OCI-LY3 (cell line): ENCODE measurements at regions not wholly inside any gene's neighbourhood (a gene's known extent, or its start where the extent isn't known, plus 50 kb on each side); places are given as distances from the start of the nearest gene placed in this dataset.

Experiments
- H2AFZ ChIP-seq: fragments of 200-600, 300-600 bp; shearing (Covaris generic); 2 replicates; pipeline ENCODE4 v1.6.0; 2014; ENCODE audit warnings: antibody characterized with exemption, low read depth, low read length
- H3K27ac ChIP-seq: fragments of 200-600, 300-600 bp; sonication (generic); 2 replicates; pipeline ENCODE4 v1.5.1; 2014; ENCODE audit warnings: mild to moderate bottlenecking, low read length, moderate library complexity, mixed read lengths
- H3K27me3 ChIP-seq: fragments of 200-600, 300-600 bp; sonication (generic); 2 replicates; pipeline ENCODE4 v1.6.1; 2014; ENCODE audit warnings: low read depth, low read length, mixed read lengths
- H3K36me3 ChIP-seq: fragments of 200-600, 300-600 bp; sonication (generic); replicated peaks from 2 replicates; pipeline ENCODE3; 2014; ENCODE audit warnings: low read depth, low read length, mixed read lengths
- H3K4me1 ChIP-seq: fragments of 300-600, 200-600 bp; sonication (generic); 2 replicates; pipeline ENCODE4 v1.6.1; 2014; ENCODE audit warnings: low read length, mixed read lengths
- H3K4me2 ChIP-seq: fragments of 200-600, 300-600 bp; sonication (generic); 2 replicates; pipeline ENCODE4 v1.6.1; 2014; ENCODE audit warnings: low read length, mixed read lengths
- H3K4me3 ChIP-seq: fragments of 300-600, 200-600 bp; sonication (generic); 2 replicates; pipeline ENCODE4 v1.5.1; 2014; ENCODE audit warnings: antibody characterized with exemption, mild to moderate bottlenecking, low read length, moderate library complexity
- H3K79me2 ChIP-seq: fragments of 300-600, 200-600 bp; shearing (Covaris generic); 2 replicates; pipeline ENCODE4 v1.6.1; 2014; ENCODE audit warnings: mild to moderate bottlenecking, low read length, mixed read lengths
- H3K9ac ChIP-seq: fragments of 300-600, 200-600 bp; shearing (Covaris generic); 2 replicates; pipeline ENCODE4 v1.6.0; 2014; ENCODE audit warnings: mild to moderate bottlenecking, low read length, moderate library complexity
- H3K9me3 ChIP-seq: fragments of 200-600, 300-600 bp; shearing (Covaris generic); 2 replicates; pipeline ENCODE4 v1.6.1; 2014; ENCODE audit warnings: low read length, mixed read lengths; ENCODE audit not compliant: insufficient read depth
- H4K20me1 ChIP-seq: fragments of 200-600, 300-600 bp; sonication (generic); 2 replicates; pipeline ENCODE4 v1.6.1; 2016; ENCODE audit warnings: low read length, mixed read lengths; ENCODE audit not compliant: insufficient read depth
- EZH2phosphoT487 ChIP-seq: fragments of 200-600 bp; shearing (Covaris generic); IDR thresholded peaks from 2 replicates; pipeline ENCODE4 v1.6.1; 2018; ENCODE audit warnings: antibody characterized with exemption, mixed run types, low read depth
- TF ChIP-seq, protein P1 (sequence below): fragments of 200-600, 300-600 bp; sonication (generic); IDR thresholded peaks from 2 replicates; pipeline ENCODE4 v1.5.1; 2014; ENCODE audit warnings: antibody characterized with exemption, low read length, low read depth

DNA sequence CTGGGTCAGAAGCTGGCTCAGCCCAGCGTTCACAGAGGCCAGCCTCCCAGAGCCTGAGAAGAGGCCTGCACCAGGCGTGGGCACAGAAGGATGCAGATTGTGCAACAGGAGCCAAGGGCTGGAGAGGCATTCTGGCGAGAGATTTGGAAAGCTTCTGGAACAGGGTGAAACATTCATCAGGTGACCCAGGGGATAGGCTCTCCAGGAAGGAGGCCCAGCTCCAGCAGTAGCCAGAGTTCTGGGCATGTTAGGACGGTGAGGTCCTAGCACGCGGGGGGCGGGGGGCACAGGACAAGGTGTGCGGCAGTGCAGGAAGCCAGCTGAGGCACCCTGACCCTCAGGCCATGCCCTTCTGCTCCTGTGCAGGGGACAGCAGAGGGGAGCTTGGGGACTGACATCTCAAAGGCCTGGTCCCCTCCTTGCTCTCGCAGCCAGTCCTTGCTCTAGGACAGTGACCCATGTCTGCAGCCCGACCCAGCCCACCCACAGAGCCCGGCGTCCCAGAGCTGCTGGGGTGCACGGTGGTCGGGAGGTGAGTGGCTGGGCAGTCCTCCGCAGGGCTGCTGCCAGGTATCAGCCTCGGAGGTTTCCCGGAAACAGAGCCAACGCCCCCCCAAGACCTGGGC, 111.7 kb upstream of the KLF13 start:
- H3K27me3 ChIP-seq: no peaks in the 10 kb centered on the region
- no peaks in the 10 kb centered on the region for H4K20me1 ChIP-seq
- peak overlapping the region; percentile 90 for H3K4me3 ChIP-seq
- TF ChIP-seq EZH2phosphoT487: no peak
- TF ChIP-seq, protein P1, sequence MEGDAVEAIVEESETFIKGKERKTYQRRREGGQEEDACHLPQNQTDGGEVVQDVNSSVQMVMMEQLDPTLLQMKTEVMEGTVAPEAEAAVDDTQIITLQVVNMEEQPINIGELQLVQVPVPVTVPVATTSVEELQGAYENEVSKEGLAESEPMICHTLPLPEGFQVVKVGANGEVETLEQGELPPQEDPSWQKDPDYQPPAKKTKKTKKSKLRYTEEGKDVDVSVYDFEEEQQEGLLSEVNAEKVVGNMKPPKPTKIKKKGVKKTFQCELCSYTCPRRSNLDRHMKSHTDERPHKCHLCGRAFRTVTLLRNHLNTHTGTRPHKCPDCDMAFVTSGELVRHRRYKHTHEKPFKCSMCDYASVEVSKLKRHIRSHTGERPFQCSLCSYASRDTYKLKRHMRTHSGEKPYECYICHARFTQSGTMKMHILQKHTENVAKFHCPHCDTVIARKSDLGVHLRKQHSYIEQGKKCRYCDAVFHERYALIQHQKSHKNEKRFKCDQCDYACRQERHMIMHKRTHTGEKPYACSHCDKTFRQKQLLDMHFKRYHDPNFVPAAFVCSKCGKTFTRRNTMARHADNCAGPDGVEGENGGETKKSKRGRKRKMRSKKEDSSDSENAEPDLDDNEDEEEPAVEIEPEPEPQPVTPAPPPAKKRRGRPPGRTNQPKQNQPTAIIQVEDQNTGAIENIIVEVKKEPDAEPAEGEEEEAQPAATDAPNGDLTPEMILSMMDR: no peak
- H3K4me2 ChIP-seq: peak overlapping the region; percentile 71
- H2AFZ ChIP-seq: no peak overlapping the region
- H3K9me3 ChIP-seq: peaks cover 7% of the 10 kb centered on the region; the same call in 1 of the 2 replicates
- no peaks in the 10 kb centered on the region for H3K79me2 ChIP-seq
- peak overlapping the region; percentile 75 for H3K9ac ChIP-seq
- peak overlapping the region; percentile 68 for H3K27ac ChIP-seq
- H3K36me3 ChIP-seq: peaks cover 6% of the 10 kb centered on the region
- H3K4me1 ChIP-seq: peaks cover 20% of the 10 kb centered on the region

DNA sequence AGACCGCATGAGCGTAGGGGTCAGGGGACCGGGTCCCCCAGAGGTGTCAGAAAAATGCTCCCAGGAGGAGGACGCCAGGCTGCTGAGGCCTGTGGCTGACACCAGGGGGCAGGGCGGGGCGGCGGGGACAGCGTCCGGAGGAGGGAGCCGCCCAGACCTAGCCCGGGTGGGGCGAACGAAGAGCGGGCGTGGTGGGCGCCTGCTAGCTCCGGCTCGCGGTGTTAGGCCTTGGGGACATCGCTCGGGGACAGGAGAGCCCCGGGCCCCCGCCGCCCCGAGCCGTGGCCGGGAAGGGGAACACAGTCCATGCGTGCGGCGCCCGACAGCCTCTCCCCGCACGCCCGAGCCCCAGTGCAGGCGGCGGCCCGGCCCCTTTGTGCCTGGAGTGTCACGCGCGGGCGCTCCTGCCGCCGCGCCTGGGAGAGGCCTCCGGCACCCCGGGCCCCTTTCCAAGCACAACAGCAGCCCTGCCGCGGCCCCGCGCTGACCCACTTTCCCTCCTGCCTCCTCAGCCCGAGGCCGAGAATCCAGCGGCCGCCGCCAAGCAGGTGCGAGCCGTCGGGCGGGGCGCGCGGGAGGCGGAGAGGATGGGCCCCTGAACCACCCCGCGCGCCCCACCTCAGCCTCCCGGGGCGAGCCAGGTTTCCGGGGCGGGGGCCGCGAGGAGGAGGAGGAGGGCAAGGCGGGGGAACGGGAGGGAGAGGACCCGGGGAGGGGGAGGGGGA, 111.0 kb upstream of the KLF13 start:
- Histone ChIP-seq H3K9ac (peak overlapping the region; percentile 75), H3K79me2 (no peaks in the 10 kb centered on the region), H3K4me1 (peaks cover 20% of the 10 kb centered on the region), H2AFZ (no peak overlapping the region; the same call in 1 of the 2 replicates), H3K4me3 (peak overlapping the region; percentile 90), H3K9me3 (peaks cover 7% of the 10 kb centered on the region; the same call in 1 of the 2 replicates), H3K36me3 (peaks cover 6% of the 10 kb centered on the region), H4K20me1 (no peaks in the 10 kb centered on the region), H3K27me3 (no peaks in the 10 kb centered on the region), H3K27ac (peak overlapping the region; percentile 68), H3K4me2 (peak overlapping the region; percentile 71)
- no peak for TF ChIP-seq EZH2phosphoT487
- TF ChIP-seq, protein P1: peak; percentile 80

DNA sequence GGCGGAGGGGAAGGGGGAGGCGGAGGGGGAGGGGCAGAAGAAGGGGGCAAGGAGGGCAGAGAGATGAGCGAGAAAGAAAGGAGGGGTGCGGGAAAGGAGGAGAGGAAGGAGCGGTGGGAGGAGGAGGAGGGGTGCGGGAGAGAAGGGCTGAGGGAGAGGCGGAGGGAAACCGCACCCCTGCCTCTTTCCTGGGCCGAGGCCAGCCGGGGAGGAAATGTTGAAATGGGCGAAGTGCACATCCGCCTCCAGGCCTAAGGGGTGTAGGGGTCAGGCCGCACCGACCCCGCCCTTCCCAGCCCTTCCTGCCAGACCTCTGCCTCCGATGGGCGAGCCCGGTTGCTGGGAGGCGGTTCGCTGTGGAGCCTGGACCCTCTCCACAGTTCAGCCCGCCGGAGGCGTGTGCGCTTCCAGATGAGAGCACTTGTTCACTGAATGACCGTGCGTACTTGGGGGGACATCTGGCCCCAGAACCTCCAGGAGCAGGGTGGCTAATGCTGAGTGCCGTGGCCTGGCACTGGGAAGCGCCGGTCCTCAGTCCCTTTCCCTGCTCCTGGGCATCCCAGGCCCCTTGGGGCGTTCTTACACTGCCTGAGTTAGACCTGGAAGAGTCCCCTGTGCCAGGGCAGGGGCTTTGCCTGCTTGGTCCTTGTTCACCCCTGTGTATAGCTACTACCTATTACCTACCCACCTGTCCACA, 110.3 kb upstream of the KLF13 start:
- Histone ChIP-seq H3K4me3 (peak overlapping the region; percentile 90), H3K27me3 (no peaks in the 10 kb centered on the region), H3K27ac (peak overlapping the region; percentile 68), H2AFZ (peak overlapping the region; percentile 54), H3K9me3 (peaks cover 3% of the 10 kb centered on the region; the same call in 1 of the 2 replicates), H3K4me1 (peaks cover 20% of the 10 kb centered on the region), H3K4me2 (peak overlapping the region; percentile 71), H3K36me3 (peaks cover 2% of the 10 kb centered on the region), H4K20me1 (no peaks in the 10 kb centered on the region), H3K79me2 (no peaks in the 10 kb centered on the region), H3K9ac (peak overlapping the region; percentile 75)
- TF ChIP-seq, protein P1: no peak
- TF ChIP-seq EZH2phosphoT487: no peak

DNA sequence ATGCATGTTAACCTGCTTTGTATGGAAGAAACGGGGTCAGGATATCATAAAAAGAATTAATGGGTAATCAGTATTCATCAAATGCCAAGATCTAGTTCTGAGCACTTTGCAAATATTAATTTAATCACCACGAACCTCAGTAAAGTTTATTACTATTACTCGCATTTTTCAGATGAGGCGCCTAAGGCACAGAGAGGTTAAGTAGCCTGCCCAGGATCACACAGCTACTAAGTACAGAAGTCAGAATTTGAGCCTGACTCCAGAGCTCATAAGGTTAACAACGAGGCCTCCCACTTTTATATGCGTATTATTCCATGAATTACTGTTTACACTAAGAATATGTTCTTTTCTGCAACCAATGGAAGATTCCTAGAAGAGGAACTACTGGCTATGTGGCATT, 109.6 kb upstream of the KLF13 start:
- Histone ChIP-seq H3K79me2 (no peaks in the 10 kb centered on the region), H3K4me3 (peak overlapping the region; percentile 90), H4K20me1 (no peaks in the 10 kb centered on the region), H3K27me3 (no peaks in the 10 kb centered on the region), H2AFZ (no peak overlapping the region), H3K4me1 (peaks cover 20% of the 10 kb centered on the region), H3K27ac (peak overlapping the region; percentile 68), H3K4me2 (peak overlapping the region; percentile 71), H3K36me3 (peaks cover 3% of the 10 kb centered on the region), H3K9me3 (no peaks in the 10 kb centered on the region), H3K9ac (peak overlapping the region; percentile 75)
- TF ChIP-seq EZH2phosphoT487: no peak
- TF ChIP-seq, protein P1: no peak
